Upper lobe of right lung (tissue), 1 donor: ENCODE measurements at regions not wholly inside any gene's neighbourhood (a gene's known extent, or its start where the extent isn't known, plus 50 kb on each side); places are given as distances from the start of the nearest gene placed in this dataset.

ENCODE experiments used
- ATAC-seq: fragments of 200-7000 bp; cut with Tn5 transposase; one replicate; pipeline ENCODE4 v1.9.1; 2020; ENCODE audit warnings: mild to moderate bottlenecking, moderate library complexity
- DNase-seq: peaks from one replicate; pipeline ENCODE4 v3.0.0-alpha.2; 2020
- H3K27ac ChIP-seq: fragments of 200-600 bp; one replicate; pipeline ENCODE4 v1.8.0; 2022
- H3K27me3 ChIP-seq: fragments of 200-600 bp; one replicate; pipeline ENCODE4 v1.8.0; 2022; ENCODE audit warnings: mild to moderate bottlenecking
- H3K36me3 ChIP-seq: fragments of 200-600 bp; one replicate; pipeline ENCODE4 v1.8.0; 2022
- H3K4me1 ChIP-seq: fragments of 200-600 bp; one replicate; pipeline ENCODE4 v1.8.0; 2022
- H3K4me3 ChIP-seq: fragments of 200-600 bp; one replicate; pipeline ENCODE4 v1.8.0; 2022; ENCODE audit warnings: mild to moderate bottlenecking
- H3K9me3 ChIP-seq: fragments of 200-600 bp; one replicate; pipeline ENCODE4 v1.8.0; 2022
- CTCF ChIP-seq: fragments of 200-600 bp; IDR thresholded peaks from one replicate; pipeline ENCODE4 v1.8.0; 2022; ENCODE audit warnings: antibody characterized with exemption
- intact Hi-C: fragments of 100-400 bp; cut with DNase I; formaldehyde crosslinking; loops from one replicate; pipeline ENCODE4 v1.11.0; 2022
- donor health status: DM: no; HTN: yes; CAD: no; lungs with severe emphysema.

GRCh38 chr20:60250251-60250650, 292.0 kb downstream of the CDH26 start:
- no peaks in the 10 kb centered on the region for H3K36me3 ChIP-seq
- no peaks in the 10 kb centered on the region for H3K4me1 ChIP-seq
- no peak for ATAC-seq
- H3K4me3 ChIP-seq = no peak overlapping the region
- intact Hi-C loops = no loop called here
- TF ChIP-seq CTCF = no peak
- no peak for DNase-seq
- H3K27me3 ChIP-seq = no peaks in the 10 kb centered on the region
- H3K27ac ChIP-seq = no peak overlapping the region
- H3K9me3 ChIP-seq = no peaks in the 10 kb centered on the region

- H3K4me1 ChIP-seq = no peaks in the 10 kb centered on the region
- TF ChIP-seq CTCF = no peak
- H3K4me3 ChIP-seq = no peak overlapping the region
- DNase-seq (no peak), ATAC-seq (no peak)
- H3K27me3 ChIP-seq = no peaks in the 10 kb centered on the region
- no peaks in the 10 kb centered on the region for H3K36me3 ChIP-seq
- no peak overlapping the region for H3K27ac ChIP-seq
- H3K9me3 ChIP-seq = no peaks in the 10 kb centered on the region
- intact Hi-C loops = no loop called here
These were observed 294.6 kb downstream of the CDH26 start for GRCh38 chr20:60252866-60253265.

GRCh38 chr20:60253471-60253870, 295.2 kb downstream of the CDH26 start:
- no peaks in the 10 kb centered on the region for H3K36me3 ChIP-seq
- ATAC-seq (no peak), DNase-seq (no peak)
- H3K4me3 ChIP-seq = no peak overlapping the region
- intact Hi-C loops = no loop called here
- no peak overlapping the region for H3K27ac ChIP-seq
- no peaks in the 10 kb centered on the region for H3K27me3 ChIP-seq
- TF ChIP-seq CTCF = no peak
- no peaks in the 10 kb centered on the region for H3K4me1 ChIP-seq
- no peaks in the 10 kb centered on the region for H3K9me3 ChIP-seq

GRCh38 chr20:60254901-60255411, 296.7 kb downstream of the CDH26 start:
- intact Hi-C loops = no loop called here
- DNase-seq (no peak), ATAC-seq (no peak)
- Histone ChIP-seq H3K27me3 (no peaks in the 10 kb centered on the region), H3K4me1 (no peaks in the 10 kb centered on the region), H3K36me3 (no peaks in the 10 kb centered on the region), H3K4me3 (no peak overlapping the region), H3K27ac (no peak overlapping the region), H3K9me3 (no peaks in the 10 kb centered on the region)
- TF ChIP-seq CTCF = no peak

GRCh38 chr20:60255415-60255814, 297.2 kb downstream of the CDH26 start:
- no peak for DNase-seq
- H3K9me3 ChIP-seq = no peaks in the 10 kb centered on the region
- H3K27ac ChIP-seq = no peak overlapping the region
- intact Hi-C loops = no loop called here
- no peaks in the 10 kb centered on the region for H3K36me3 ChIP-seq
- no peak overlapping the region for H3K4me3 ChIP-seq
- H3K27me3 ChIP-seq = no peaks in the 10 kb centered on the region
- no peak for ATAC-seq
- no peak for TF ChIP-seq CTCF
- no peaks in the 10 kb centered on the region for H3K4me1 ChIP-seq

DNA sequence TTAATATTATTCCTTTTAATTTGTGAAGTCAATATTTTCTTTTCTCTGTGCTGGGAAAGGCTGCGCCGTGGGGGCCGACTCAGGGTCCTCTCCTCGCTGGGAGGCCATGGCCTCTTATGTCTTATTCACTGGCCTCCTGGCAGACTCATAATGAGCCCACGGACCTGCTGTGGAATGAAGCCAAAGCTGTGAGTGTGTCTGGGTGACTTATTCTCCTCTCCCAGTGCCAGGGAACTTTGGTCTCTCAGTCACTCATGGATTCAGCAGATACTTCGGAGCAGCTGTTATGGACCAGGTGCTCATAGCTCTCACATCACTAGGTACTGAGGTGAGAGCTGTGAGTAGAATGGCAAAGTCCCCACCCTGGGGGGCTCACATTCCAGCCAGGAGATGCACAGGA, 297.6 kb downstream of the CDH26 start:
- DNase-seq (no peak), ATAC-seq (no peak)
- no peak for TF ChIP-seq CTCF
- intact Hi-C loops = no loop called here
- no peak overlapping the region for H3K4me3 ChIP-seq
- H3K4me1 ChIP-seq = no peaks in the 10 kb centered on the region
- H3K27ac ChIP-seq = no peak overlapping the region
- no peaks in the 10 kb centered on the region for H3K36me3 ChIP-seq
- no peaks in the 10 kb centered on the region for H3K9me3 ChIP-seq
- H3K27me3 ChIP-seq = no peaks in the 10 kb centered on the region
